Fibroblast of lung (primary cell): ENCODE measurements at regions not wholly inside any gene's neighbourhood (a gene's known extent, or its start where the extent isn't known, plus 50 kb on each side); places are given as distances from the start of the nearest gene placed in this dataset.

ENCODE experiments used
- EZH2 ChIP-seq: IDR thresholded peaks from 2 replicates; pipeline ENCODE4 v1.5.1; 2012; ENCODE audit warnings: low read length, control low read depth, mild to moderate bottlenecking; ENCODE audit errors: missing control alignments
- TF ChIP-seq, protein P1 (sequence below), 2 donors: IDR thresholded peaks in 1 of 2; conservative IDR thresholded peaks in 1 of 2; 1 replicate in 1 of 2; 2 replicates in 1 of 2; pipeline ENCODE4 v1.5.1; 2011 to 2012; ENCODE audit warnings: low read length in 2 of 2, control low read depth in 1 of 2, inconsistent platforms in 1 of 2, low read depth in 1 of 2, mild to moderate bottlenecking in 1 of 2

GRCh38 chr1:30449428-30450147 lies 273.8 kb downstream of the MATN1 start:
- TF ChIP-seq, protein P1, sequence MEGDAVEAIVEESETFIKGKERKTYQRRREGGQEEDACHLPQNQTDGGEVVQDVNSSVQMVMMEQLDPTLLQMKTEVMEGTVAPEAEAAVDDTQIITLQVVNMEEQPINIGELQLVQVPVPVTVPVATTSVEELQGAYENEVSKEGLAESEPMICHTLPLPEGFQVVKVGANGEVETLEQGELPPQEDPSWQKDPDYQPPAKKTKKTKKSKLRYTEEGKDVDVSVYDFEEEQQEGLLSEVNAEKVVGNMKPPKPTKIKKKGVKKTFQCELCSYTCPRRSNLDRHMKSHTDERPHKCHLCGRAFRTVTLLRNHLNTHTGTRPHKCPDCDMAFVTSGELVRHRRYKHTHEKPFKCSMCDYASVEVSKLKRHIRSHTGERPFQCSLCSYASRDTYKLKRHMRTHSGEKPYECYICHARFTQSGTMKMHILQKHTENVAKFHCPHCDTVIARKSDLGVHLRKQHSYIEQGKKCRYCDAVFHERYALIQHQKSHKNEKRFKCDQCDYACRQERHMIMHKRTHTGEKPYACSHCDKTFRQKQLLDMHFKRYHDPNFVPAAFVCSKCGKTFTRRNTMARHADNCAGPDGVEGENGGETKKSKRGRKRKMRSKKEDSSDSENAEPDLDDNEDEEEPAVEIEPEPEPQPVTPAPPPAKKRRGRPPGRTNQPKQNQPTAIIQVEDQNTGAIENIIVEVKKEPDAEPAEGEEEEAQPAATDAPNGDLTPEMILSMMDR (conservative IDR thresholded peaks at IDR 0.05 in 1 of 2, IDR thresholded peaks at IDR 0.05 in 1 of 2; ENCODE audit: low read depth in 1 of 2, low read length in 2 of 2) = no peak
- TF ChIP-seq EZH2 = no peak
